ENCODE measurements at regions not wholly inside any gene's neighbourhood (a gene's known extent, or its start where the extent isn't known, plus 50 kb on each side); places are given as distances from the start of the nearest gene placed in this dataset.
"Not testable (repeated sequence)": the region's sequence is repeated elsewhere in the genome, so short reads cannot be mapped to it uniquely, and the experiment has no call there.

GRCh38 chr7:9725940-9726663 lies 1247.6 kb upstream of the PHF14 start:
- TF ChIP-seq, protein P1, sequence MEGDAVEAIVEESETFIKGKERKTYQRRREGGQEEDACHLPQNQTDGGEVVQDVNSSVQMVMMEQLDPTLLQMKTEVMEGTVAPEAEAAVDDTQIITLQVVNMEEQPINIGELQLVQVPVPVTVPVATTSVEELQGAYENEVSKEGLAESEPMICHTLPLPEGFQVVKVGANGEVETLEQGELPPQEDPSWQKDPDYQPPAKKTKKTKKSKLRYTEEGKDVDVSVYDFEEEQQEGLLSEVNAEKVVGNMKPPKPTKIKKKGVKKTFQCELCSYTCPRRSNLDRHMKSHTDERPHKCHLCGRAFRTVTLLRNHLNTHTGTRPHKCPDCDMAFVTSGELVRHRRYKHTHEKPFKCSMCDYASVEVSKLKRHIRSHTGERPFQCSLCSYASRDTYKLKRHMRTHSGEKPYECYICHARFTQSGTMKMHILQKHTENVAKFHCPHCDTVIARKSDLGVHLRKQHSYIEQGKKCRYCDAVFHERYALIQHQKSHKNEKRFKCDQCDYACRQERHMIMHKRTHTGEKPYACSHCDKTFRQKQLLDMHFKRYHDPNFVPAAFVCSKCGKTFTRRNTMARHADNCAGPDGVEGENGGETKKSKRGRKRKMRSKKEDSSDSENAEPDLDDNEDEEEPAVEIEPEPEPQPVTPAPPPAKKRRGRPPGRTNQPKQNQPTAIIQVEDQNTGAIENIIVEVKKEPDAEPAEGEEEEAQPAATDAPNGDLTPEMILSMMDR (IDR thresholded peaks at IDR 0.05; ENCODE audit: insufficient read depth, low read length, poor library complexity, severe bottlenecking), result not testable (repeated sequence)
- not testable (repeated sequence) for TF ChIP-seq EZH2phosphoT487 (conservative IDR thresholded peaks at IDR 0.05; ENCODE audit: low read length)
